ENCODE measurements at regions not wholly inside any gene's neighbourhood (a gene's known extent, or its start where the extent isn't known, plus 50 kb on each side); places are given as distances from the start of the nearest gene placed in this dataset.

DNA sequence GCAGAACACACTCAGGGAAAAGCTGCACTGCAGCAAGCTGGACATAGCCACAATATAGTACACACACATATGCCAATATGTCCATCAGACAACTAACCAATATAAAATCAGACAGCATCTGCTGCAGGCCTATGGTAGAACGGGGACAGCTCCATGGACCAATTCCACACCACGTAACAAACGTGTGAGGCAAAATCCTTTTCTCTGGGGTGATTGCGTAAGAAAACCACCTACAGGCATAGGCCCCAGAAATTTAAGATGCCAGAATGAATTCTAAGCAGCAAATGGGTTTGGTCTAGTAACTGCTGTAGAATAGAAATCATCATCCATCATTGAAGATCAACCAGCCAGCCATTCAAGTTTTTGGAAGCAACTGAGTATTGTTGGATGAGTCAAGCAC lies 368.9 kb upstream of the TMPO start:
- H3K4me3 ChIP-seq (ENCODE audit: low read depth, low read length, poor library complexity, severe bottlenecking) = no peak overlapping the region
- no peak overlapping the region for H3K27ac ChIP-seq (ENCODE audit: low read depth, low read length, poor library complexity, severe bottlenecking)
- H3K36me3 ChIP-seq (ENCODE audit: insufficient read depth, low read length) = no peaks in the 10 kb centered on the region
- H3K4me2 ChIP-seq (ENCODE audit: low read length) = no peak overlapping the region
- H3K27me3 ChIP-seq (ENCODE audit: insufficient read depth, low read length) = no peaks in the 10 kb centered on the region
- TF ChIP-seq, protein P1, sequence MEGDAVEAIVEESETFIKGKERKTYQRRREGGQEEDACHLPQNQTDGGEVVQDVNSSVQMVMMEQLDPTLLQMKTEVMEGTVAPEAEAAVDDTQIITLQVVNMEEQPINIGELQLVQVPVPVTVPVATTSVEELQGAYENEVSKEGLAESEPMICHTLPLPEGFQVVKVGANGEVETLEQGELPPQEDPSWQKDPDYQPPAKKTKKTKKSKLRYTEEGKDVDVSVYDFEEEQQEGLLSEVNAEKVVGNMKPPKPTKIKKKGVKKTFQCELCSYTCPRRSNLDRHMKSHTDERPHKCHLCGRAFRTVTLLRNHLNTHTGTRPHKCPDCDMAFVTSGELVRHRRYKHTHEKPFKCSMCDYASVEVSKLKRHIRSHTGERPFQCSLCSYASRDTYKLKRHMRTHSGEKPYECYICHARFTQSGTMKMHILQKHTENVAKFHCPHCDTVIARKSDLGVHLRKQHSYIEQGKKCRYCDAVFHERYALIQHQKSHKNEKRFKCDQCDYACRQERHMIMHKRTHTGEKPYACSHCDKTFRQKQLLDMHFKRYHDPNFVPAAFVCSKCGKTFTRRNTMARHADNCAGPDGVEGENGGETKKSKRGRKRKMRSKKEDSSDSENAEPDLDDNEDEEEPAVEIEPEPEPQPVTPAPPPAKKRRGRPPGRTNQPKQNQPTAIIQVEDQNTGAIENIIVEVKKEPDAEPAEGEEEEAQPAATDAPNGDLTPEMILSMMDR (IDR thresholded peaks at IDR 0.05; ENCODE audit: low read length) = no peak
- TF ChIP-seq EZH2 (IDR thresholded peaks at IDR 0.05; ENCODE audit: borderline replicate concordance, low read length) = no peak
- H3K9ac ChIP-seq (ENCODE audit: low read length) = no peak overlapping the region
- no peaks in the 10 kb centered on the region for H3F3A ChIP-seq (ENCODE audit: insufficient read depth, low read length)
- H4K20me1 ChIP-seq (ENCODE audit: insufficient read depth, low read length) = no peaks in the 10 kb centered on the region
- no peaks in the 10 kb centered on the region for H3K79me2 ChIP-seq (ENCODE audit: insufficient read depth, low read length)
- no peaks in the 10 kb centered on the region for H3K9me2 ChIP-seq (ENCODE audit: low read depth, low read length)
- no peak overlapping the region for H2AFZ ChIP-seq (ENCODE audit: low read length)
- no peaks in the 10 kb centered on the region for H3K4me1 ChIP-seq (ENCODE audit: insufficient read depth, low read length, severe bottlenecking)
- no peaks in the 10 kb centered on the region for H3K9me3 ChIP-seq (ENCODE audit: low read length)

DNA sequence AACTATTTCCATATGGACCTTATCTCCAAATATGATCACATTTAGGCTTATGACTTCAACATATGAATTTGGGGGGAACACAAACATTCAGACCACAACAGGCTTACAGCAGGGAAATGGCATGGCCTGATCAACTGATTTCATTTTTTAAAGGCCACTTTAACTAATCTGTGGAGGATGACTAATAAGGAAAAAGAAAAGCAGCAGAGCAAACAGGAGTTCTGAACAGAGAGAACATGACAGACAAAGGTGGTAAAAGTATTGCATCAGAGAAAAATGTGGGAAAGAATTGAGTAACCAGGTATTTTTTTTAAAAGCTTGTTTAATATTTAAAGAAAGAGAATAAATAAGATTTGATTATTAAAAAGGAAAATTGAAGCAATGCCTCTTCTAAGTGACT lies 366.1 kb upstream of the TMPO start:
- no peaks in the 10 kb centered on the region for H3K9me3 ChIP-seq (ENCODE audit: low read length)
- H3K4me1 ChIP-seq (ENCODE audit: insufficient read depth, low read length, severe bottlenecking) = no peaks in the 10 kb centered on the region
- H3K4me3 ChIP-seq (ENCODE audit: low read depth, low read length, poor library complexity, severe bottlenecking) = no peak overlapping the region
- H3K4me2 ChIP-seq (ENCODE audit: low read length) = no peak overlapping the region
- no peak overlapping the region for H3K9ac ChIP-seq (ENCODE audit: low read length)
- no peaks in the 10 kb centered on the region for H3F3A ChIP-seq (ENCODE audit: insufficient read depth, low read length)
- H3K36me3 ChIP-seq (ENCODE audit: insufficient read depth, low read length) = no peaks in the 10 kb centered on the region
- no peak overlapping the region for H3K27ac ChIP-seq (ENCODE audit: low read depth, low read length, poor library complexity, severe bottlenecking)
- no peaks in the 10 kb centered on the region for H3K79me2 ChIP-seq (ENCODE audit: insufficient read depth, low read length)
- no peaks in the 10 kb centered on the region for H3K9me2 ChIP-seq (ENCODE audit: low read depth, low read length)
- H3K27me3 ChIP-seq (ENCODE audit: insufficient read depth, low read length) = no peaks in the 10 kb centered on the region
- TF ChIP-seq EZH2 (IDR thresholded peaks at IDR 0.05; ENCODE audit: borderline replicate concordance, low read length) = no peak
- TF ChIP-seq, protein P1 (IDR thresholded peaks at IDR 0.05; ENCODE audit: low read length) = no peak
- no peak overlapping the region for H2AFZ ChIP-seq (ENCODE audit: low read length)
- no peaks in the 10 kb centered on the region for H4K20me1 ChIP-seq (ENCODE audit: insufficient read depth, low read length)

DNA sequence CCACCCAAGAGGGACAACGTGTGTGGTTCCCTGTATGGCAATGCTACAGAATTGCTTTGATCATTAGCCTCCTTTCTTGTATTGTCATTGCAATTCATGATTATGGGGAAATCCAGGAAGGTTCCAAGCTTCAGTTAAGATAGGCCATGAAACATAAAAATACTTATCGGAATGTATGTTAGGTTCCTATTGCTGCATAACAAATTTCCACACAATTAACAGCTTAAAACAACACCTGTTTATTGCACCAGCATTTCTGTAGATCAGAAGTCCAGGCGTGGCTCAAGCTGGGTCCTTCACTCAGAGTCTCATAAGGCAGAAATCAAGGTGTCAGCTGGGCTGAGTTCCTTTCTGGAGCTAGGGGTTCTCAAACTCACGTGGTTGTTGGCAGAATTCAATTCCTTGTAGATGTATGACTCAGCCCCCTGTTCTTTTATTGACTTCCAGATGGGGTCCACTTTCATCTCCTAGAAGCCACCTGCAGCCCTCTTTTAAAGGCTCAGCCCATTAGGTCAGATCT lies 365.6 kb upstream of the TMPO start:
- H3K9me2 ChIP-seq (ENCODE audit: low read depth, low read length) = no peaks in the 10 kb centered on the region
- H3K4me2 ChIP-seq (ENCODE audit: low read length) = no peak overlapping the region
- no peaks in the 10 kb centered on the region for H3K4me1 ChIP-seq (ENCODE audit: insufficient read depth, low read length, severe bottlenecking)
- no peak overlapping the region for H3K9ac ChIP-seq (ENCODE audit: low read length)
- no peaks in the 10 kb centered on the region for H3F3A ChIP-seq (ENCODE audit: insufficient read depth, low read length)
- H3K79me2 ChIP-seq (ENCODE audit: insufficient read depth, low read length) = no peaks in the 10 kb centered on the region
- no peak overlapping the region for H2AFZ ChIP-seq (ENCODE audit: low read length)
- H3K27me3 ChIP-seq (ENCODE audit: insufficient read depth, low read length) = no peaks in the 10 kb centered on the region
- no peaks in the 10 kb centered on the region for H4K20me1 ChIP-seq (ENCODE audit: insufficient read depth, low read length)
- TF ChIP-seq EZH2 (IDR thresholded peaks at IDR 0.05; ENCODE audit: borderline replicate concordance, low read length) = no peak
- TF ChIP-seq, protein P1 (IDR thresholded peaks at IDR 0.05; ENCODE audit: low read length) = no peak
- no peaks in the 10 kb centered on the region for H3K36me3 ChIP-seq (ENCODE audit: insufficient read depth, low read length)
- H3K27ac ChIP-seq (ENCODE audit: low read depth, low read length, poor library complexity, severe bottlenecking) = no peak overlapping the region
- no peak overlapping the region for H3K4me3 ChIP-seq (ENCODE audit: low read depth, low read length, poor library complexity, severe bottlenecking)
- no peaks in the 10 kb centered on the region for H3K9me3 ChIP-seq (ENCODE audit: low read length)
